ENCODE measurements at regions not wholly inside any gene's neighbourhood (a gene's known extent, or its start where the extent isn't known, plus 50 kb on each side); places are given as distances from the start of the nearest gene placed in this dataset.
A peak's percentile ranks its signal among the peaks of the same experiment; 100 is the strongest.
"Not testable (repeated sequence)": the region's sequence is repeated elsewhere in the genome, so short reads cannot be mapped to it uniquely, and the experiment has no call there.

- peak; percentile 22 for TF ChIP-seq CTCF (IDR thresholded peaks at IDR 0.05; ENCODE audit: low read depth, low read length, missing control alignments)
- in situ Hi-C loops (cut with HindIII; ENCODE audit: low pct_ligation_motif_present, low sequenced_read_pairs), result no loop called here
- H3K36me3 ChIP-seq (replicated peaks), result no peaks in the 10 kb centered on the region
- no peak overlapping the region for H3K4me3 ChIP-seq (ENCODE audit: low read depth, low read length)
- no peak overlapping the region for H3K27ac ChIP-seq
- DNase-seq, result no peak
- no peaks in the 10 kb centered on the region for H3K27me3 ChIP-seq (replicated peaks)
Observed at GRCh38 chr16:85529489-85530369, 83.4 kb upstream of the GSE1 start.

GRCh38 chr16:85530370-85530739 lies 82.8 kb upstream of the GSE1 start:
- Histone ChIP-seq H3K27me3 (replicated peaks) (no peaks in the 10 kb centered on the region), H3K27ac (no peak overlapping the region), H3K36me3 (replicated peaks) (no peaks in the 10 kb centered on the region), H3K4me3 (ENCODE audit: low read depth, low read length) (no peak overlapping the region)
- TF ChIP-seq CTCF (IDR thresholded peaks at IDR 0.05; ENCODE audit: low read depth, low read length, missing control alignments), result no peak
- in situ Hi-C loops (cut with HindIII; ENCODE audit: low pct_ligation_motif_present, low sequenced_read_pairs), result no loop called here
- no peak for DNase-seq

GRCh38 chr16:85531516-85531915 lies 81.6 kb upstream of the GSE1 start:
- no peak for DNase-seq
- in situ Hi-C loops (cut with HindIII; ENCODE audit: low pct_ligation_motif_present, low sequenced_read_pairs), result no loop called here
- Histone ChIP-seq H3K36me3 (replicated peaks) (no peaks in the 10 kb centered on the region), H3K4me3 (ENCODE audit: low read depth, low read length) (no peak overlapping the region), H3K27ac (no peak overlapping the region), H3K27me3 (replicated peaks) (no peaks in the 10 kb centered on the region)
- TF ChIP-seq CTCF (IDR thresholded peaks at IDR 0.05; ENCODE audit: low read depth, low read length, missing control alignments), result no peak

GRCh38 chr16:85532147-85532546 lies 81.0 kb upstream of the GSE1 start:
- H3K36me3 ChIP-seq (replicated peaks), result no peaks in the 10 kb centered on the region
- no peak overlapping the region for H3K4me3 ChIP-seq (ENCODE audit: low read depth, low read length)
- no peak for DNase-seq
- no peaks in the 10 kb centered on the region for H3K27me3 ChIP-seq (replicated peaks)
- H3K27ac ChIP-seq, result no peak overlapping the region
- no peak for TF ChIP-seq CTCF (IDR thresholded peaks at IDR 0.05; ENCODE audit: low read depth, low read length, missing control alignments)
- in situ Hi-C loops (cut with HindIII; ENCODE audit: low pct_ligation_motif_present, low sequenced_read_pairs), result no loop called here

GRCh38 chr16:85533593-85533992 lies 79.5 kb upstream of the GSE1 start:
- in situ Hi-C loops (cut with HindIII; ENCODE audit: low pct_ligation_motif_present, low sequenced_read_pairs); H3K27ac ChIP-seq; H3K36me3 ChIP-seq (replicated peaks); H3K27me3 ChIP-seq (replicated peaks); H3K4me3 ChIP-seq (ENCODE audit: low read depth, low read length); DNase-seq: not testable (repeated sequence)

- Histone ChIP-seq H3K27me3 (replicated peaks) (no peaks in the 10 kb centered on the region), H3K36me3 (replicated peaks) (no peaks in the 10 kb centered on the region), H3K4me3 (ENCODE audit: low read depth, low read length) (no peak overlapping the region), H3K27ac (no peak overlapping the region)
- DNase-seq, result no peak
- TF ChIP-seq CTCF (IDR thresholded peaks at IDR 0.05; ENCODE audit: low read depth, low read length, missing control alignments), result no peak
- in situ Hi-C loops (cut with HindIII; ENCODE audit: low pct_ligation_motif_present, low sequenced_read_pairs), result no loop called here
Observed at GRCh38 chr16:85534536-85535351, 78.4 kb upstream of the GSE1 start.
